ENCODE measurements at regions not wholly inside any gene's neighbourhood (a gene's known extent, or its start where the extent isn't known, plus 50 kb on each side); places are given as distances from the start of the nearest gene placed in this dataset.

DNA sequence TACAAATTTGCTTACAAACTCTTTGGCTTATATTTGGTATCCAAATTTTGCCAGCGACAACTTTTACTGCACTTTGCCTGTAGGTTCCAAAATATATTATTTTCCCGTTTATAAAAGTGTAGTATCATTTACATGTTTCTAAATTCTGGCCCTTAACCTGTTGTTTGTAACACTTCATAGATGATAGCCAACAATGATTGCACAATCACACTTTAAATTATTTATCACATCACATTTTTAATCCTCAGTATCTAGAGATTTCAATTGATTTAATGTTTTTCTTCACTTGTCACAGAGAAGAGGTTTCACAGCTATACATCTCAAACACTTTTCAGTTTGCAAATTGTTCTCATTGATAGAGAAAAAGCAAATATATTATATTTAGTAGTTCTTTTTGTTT, 1151.2 kb upstream of the EYS start:
- TF ChIP-seq POLR2A (IDR thresholded peaks at IDR 0.05; ENCODE audit: low read depth, low read length): no peak
- no peak for TF ChIP-seq POLR2AphosphoS5 (IDR thresholded peaks at IDR 0.05; ENCODE audit: low read depth, low read length)
- TF ChIP-seq SPI1 (IDR thresholded peaks at IDR 0.05; ENCODE audit: low read depth, low read length): no peak
- TF ChIP-seq PAX5 (IDR thresholded peaks at IDR 0.05; ENCODE audit: insufficient read depth, low read length, severe bottlenecking): no peak
- TF ChIP-seq TAF1 (IDR thresholded peaks at IDR 0.05; ENCODE audit: low read depth, low read length): no peak
- no peak for TF ChIP-seq POU2F2 (IDR thresholded peaks at IDR 0.05; ENCODE audit: low read depth, low read length)
- no peak for DNase-seq (ENCODE audit: insufficient read length, low spot score)
- FAIRE-seq: no peak

DNA sequence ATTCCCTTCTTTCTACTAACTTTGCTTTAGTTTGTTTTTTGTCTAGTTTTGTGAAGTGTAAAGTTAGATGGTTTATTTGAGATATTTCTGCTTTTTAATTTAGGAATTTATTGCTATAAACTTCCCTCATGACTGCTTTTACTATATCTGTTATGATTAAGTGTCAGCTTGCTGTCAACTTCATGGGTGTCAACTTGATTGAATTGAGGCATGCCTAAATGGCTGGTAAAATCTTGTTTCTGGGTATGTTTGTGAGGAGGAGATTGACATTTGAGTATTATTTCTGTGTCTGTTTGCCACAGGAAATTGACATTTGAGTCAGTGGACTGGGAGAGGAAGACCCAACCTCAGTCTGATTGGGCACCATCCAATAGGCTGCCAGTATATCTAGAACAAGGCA, 1147.0 kb upstream of the EYS start:
- TF ChIP-seq TAF1 (IDR thresholded peaks at IDR 0.05; ENCODE audit: low read depth, low read length) (no peak), SPI1 (IDR thresholded peaks at IDR 0.05; ENCODE audit: low read depth, low read length) (no peak), POU2F2 (IDR thresholded peaks at IDR 0.05; ENCODE audit: low read depth, low read length) (no peak), POLR2A (IDR thresholded peaks at IDR 0.05; ENCODE audit: low read depth, low read length) (no peak), POLR2AphosphoS5 (IDR thresholded peaks at IDR 0.05; ENCODE audit: low read depth, low read length) (no peak), PAX5 (IDR thresholded peaks at IDR 0.05; ENCODE audit: insufficient read depth, low read length, severe bottlenecking) (no peak)
- FAIRE-seq: no peak
- DNase-seq (ENCODE audit: insufficient read length, low spot score): no peak

DNA sequence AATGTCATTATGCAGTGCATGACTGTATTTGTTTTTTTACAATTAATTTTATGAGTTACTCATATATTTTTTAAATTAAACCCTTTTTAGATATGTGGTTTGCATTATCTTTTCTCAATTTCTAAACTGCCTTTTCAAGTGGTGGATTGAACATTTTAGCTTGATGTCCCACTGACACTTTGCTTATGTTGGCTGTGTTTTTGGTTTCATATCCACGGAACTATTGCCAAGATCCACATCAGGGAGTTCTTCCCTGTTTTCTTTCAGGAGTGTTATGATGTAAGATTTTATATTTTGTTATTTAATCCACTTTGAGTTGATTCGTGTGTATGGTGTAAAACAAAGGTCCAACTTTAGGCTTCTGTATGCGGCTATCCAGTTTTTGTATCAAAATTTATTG, 1144.9 kb upstream of the EYS start:
- FAIRE-seq: no peak
- no peak for DNase-seq (ENCODE audit: insufficient read length, low spot score)
- no peak for TF ChIP-seq PAX5 (IDR thresholded peaks at IDR 0.05; ENCODE audit: insufficient read depth, low read length, severe bottlenecking)
- no peak for TF ChIP-seq TAF1 (IDR thresholded peaks at IDR 0.05; ENCODE audit: low read depth, low read length)
- TF ChIP-seq POLR2A (IDR thresholded peaks at IDR 0.05; ENCODE audit: low read depth, low read length): no peak
- TF ChIP-seq POLR2AphosphoS5 (IDR thresholded peaks at IDR 0.05; ENCODE audit: low read depth, low read length): no peak
- no peak for TF ChIP-seq SPI1 (IDR thresholded peaks at IDR 0.05; ENCODE audit: low read depth, low read length)
- no peak for TF ChIP-seq POU2F2 (IDR thresholded peaks at IDR 0.05; ENCODE audit: low read depth, low read length)

DNA sequence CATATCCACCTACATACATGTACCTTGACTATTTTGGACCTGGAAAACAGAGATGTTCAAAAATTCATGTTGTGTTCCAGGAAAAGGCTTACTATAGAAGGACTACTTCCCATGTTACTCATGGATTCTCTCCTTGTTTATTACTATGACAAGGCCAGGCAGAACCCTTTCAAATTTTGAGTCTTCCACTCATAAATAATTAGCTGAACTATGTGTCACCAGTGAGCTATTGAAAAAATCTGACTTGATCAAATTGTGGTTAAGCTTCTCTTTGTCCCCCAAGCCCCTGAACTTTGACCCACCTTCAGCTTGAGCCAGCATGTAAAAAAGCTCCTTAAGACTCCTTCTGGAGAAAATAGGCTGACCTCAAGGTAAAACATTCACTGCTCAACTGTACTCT, 1142.8 kb upstream of the EYS start:
- DNase-seq (ENCODE audit: insufficient read length, low spot score) (no peak), FAIRE-seq (no peak)
- TF ChIP-seq POLR2AphosphoS5 (IDR thresholded peaks at IDR 0.05; ENCODE audit: low read depth, low read length) (no peak), TAF1 (IDR thresholded peaks at IDR 0.05; ENCODE audit: low read depth, low read length) (no peak), POU2F2 (IDR thresholded peaks at IDR 0.05; ENCODE audit: low read depth, low read length) (no peak), PAX5 (IDR thresholded peaks at IDR 0.05; ENCODE audit: insufficient read depth, low read length, severe bottlenecking) (no peak), SPI1 (IDR thresholded peaks at IDR 0.05; ENCODE audit: low read depth, low read length) (no peak), POLR2A (IDR thresholded peaks at IDR 0.05; ENCODE audit: low read depth, low read length) (no peak)

DNA sequence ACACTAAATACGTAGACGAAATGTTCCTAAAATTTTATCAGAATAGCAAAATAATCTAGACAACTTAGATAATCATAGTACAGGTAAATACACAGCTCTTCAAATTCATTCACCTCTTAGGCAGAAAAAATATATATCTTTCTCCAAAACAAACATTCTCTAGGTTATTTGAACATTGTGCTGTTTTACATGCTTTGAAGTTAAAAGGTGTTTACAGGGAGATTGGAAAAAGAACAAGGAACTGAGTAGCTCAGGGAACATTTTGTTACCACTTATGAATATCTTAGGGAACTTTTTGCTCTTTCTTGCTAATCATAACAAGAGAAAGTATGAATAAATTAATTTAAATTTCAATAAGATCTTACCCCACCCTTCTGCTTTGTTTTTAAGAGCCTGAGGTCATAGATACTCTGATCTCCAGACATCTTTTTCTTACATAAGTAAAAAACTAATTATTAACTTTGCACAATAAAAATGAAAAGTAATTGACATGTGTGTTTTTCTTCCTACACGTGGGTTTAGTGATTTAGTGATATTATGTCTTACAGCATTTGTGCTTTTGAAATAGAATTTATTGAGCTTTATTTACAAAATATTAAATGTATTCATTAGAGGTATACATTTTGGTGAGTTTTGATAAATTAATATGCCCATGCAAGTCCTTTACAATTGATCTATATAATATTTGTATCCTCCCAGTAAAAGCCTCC, 1141.4 kb upstream of the EYS start:
- DNase-seq (ENCODE audit: insufficient read length, low spot score) (no peak), FAIRE-seq (no peak)
- TF ChIP-seq POLR2AphosphoS5 (IDR thresholded peaks at IDR 0.05; ENCODE audit: low read depth, low read length) (no peak), SPI1 (IDR thresholded peaks at IDR 0.05; ENCODE audit: low read depth, low read length) (no peak), PAX5 (IDR thresholded peaks at IDR 0.05; ENCODE audit: insufficient read depth, low read length, severe bottlenecking) (no peak), POLR2A (IDR thresholded peaks at IDR 0.05; ENCODE audit: low read depth, low read length) (no peak), POU2F2 (IDR thresholded peaks at IDR 0.05; ENCODE audit: low read depth, low read length) (no peak), TAF1 (IDR thresholded peaks at IDR 0.05; ENCODE audit: low read depth, low read length) (no peak)

DNA sequence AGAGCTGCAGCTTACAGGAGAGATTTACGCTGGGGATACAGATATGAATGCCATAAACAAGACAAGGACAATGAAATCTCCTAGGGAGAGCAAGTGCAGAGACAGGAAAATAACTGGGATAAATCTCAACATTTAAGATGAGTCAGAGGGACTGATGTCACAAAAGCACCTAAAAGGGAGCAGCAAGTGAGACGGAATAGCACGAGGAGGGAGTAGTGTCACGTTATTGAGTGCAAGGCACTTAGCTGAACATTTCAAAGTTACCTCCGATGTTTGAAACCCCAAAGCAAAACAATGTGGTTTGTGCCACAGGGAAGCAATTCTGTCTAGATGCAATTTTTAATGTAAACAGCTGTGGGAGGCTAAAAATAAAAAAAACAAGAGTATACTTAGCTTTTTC, 1131.7 kb upstream of the EYS start:
- TF ChIP-seq POLR2AphosphoS5 (IDR thresholded peaks at IDR 0.05; ENCODE audit: low read depth, low read length) (no peak), POU2F2 (IDR thresholded peaks at IDR 0.05; ENCODE audit: low read depth, low read length) (no peak), PAX5 (IDR thresholded peaks at IDR 0.05; ENCODE audit: insufficient read depth, low read length, severe bottlenecking) (no peak), TAF1 (IDR thresholded peaks at IDR 0.05; ENCODE audit: low read depth, low read length) (no peak), SPI1 (IDR thresholded peaks at IDR 0.05; ENCODE audit: low read depth, low read length) (no peak), POLR2A (IDR thresholded peaks at IDR 0.05; ENCODE audit: low read depth, low read length) (no peak)
- FAIRE-seq (no peak), DNase-seq (ENCODE audit: insufficient read length, low spot score) (no peak)

DNA sequence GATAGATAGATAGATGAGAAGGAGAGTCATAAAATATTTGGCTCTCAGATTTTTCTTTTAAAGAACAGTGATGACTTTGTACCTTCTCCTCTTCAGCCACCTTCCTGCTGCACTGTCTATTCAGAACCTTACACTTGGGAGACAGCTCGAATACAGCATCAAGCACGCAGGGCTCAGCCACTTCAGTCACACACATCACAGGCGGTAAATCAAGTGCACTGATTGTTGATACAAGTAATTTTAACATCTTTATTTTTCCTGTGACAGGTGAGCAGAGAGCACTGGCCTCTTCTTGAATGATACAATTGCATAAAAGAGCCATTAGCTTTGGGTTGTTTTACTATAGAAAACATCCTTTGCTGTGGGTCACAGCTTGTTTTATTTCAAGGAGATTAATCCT, 1118.5 kb upstream of the EYS start:
- no peak for DNase-seq (ENCODE audit: insufficient read length, low spot score)
- TF ChIP-seq POLR2AphosphoS5 (IDR thresholded peaks at IDR 0.05; ENCODE audit: low read depth, low read length) (no peak), POU2F2 (IDR thresholded peaks at IDR 0.05; ENCODE audit: low read depth, low read length) (no peak), TAF1 (IDR thresholded peaks at IDR 0.05; ENCODE audit: low read depth, low read length) (no peak)
- no peak for FAIRE-seq

DNA sequence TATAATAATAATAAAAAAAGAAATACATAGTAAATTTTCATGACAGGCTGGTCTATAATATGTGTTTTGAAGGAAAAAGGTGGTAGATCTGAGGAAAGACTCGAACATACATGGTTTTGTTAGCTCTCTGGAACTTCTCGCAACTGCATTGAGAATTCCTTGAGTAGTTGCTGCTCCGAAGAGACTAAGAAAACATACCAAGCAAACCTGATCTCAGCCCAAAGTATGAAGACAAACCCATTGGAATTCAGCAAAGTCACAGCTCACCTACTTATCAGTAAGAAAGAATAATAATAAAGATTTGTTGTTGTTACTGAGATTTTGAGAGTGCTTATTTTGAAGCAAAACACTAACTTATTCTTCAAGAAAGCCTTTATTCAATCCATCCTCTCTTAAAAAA, 1107.1 kb upstream of the EYS start:
- TF ChIP-seq TAF1 (IDR thresholded peaks at IDR 0.05; ENCODE audit: low read depth, low read length) (no peak), SPI1 (IDR thresholded peaks at IDR 0.05; ENCODE audit: low read depth, low read length) (no peak), POLR2AphosphoS5 (IDR thresholded peaks at IDR 0.05; ENCODE audit: low read depth, low read length) (no peak), POU2F2 (IDR thresholded peaks at IDR 0.05; ENCODE audit: low read depth, low read length) (no peak), PAX5 (IDR thresholded peaks at IDR 0.05; ENCODE audit: insufficient read depth, low read length, severe bottlenecking) (no peak), POLR2A (IDR thresholded peaks at IDR 0.05; ENCODE audit: low read depth, low read length) (no peak)
- DNase-seq (ENCODE audit: insufficient read length, low spot score): no peak
- no peak for FAIRE-seq

DNA sequence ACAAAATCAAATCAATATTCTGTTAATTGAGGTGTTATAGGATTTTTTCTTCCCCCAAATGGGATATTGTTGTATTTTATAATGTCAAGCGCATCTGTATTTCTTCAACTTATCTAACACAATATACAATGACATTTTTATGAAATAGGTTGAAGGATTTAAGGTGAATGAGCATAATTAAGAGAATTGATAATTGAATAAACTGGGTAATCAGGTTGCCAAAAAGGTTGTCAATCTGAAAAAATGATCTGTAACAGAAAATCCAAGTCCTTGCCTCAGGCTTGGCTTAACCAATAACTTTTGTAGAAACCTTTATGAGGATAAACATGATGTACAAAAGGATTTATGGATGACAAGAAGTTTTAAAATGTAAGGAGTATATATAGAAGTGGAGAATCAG, 1101.7 kb upstream of the EYS start:
- no peak for FAIRE-seq
- no peak for DNase-seq (ENCODE audit: insufficient read length, low spot score)
- no peak for TF ChIP-seq POU2F2 (IDR thresholded peaks at IDR 0.05; ENCODE audit: low read depth, low read length)
- TF ChIP-seq SPI1 (IDR thresholded peaks at IDR 0.05; ENCODE audit: low read depth, low read length): no peak
- TF ChIP-seq TAF1 (IDR thresholded peaks at IDR 0.05; ENCODE audit: low read depth, low read length): no peak
- TF ChIP-seq POLR2AphosphoS5 (IDR thresholded peaks at IDR 0.05; ENCODE audit: low read depth, low read length): no peak
- TF ChIP-seq PAX5 (IDR thresholded peaks at IDR 0.05; ENCODE audit: insufficient read depth, low read length, severe bottlenecking): no peak
- TF ChIP-seq POLR2A (IDR thresholded peaks at IDR 0.05; ENCODE audit: low read depth, low read length): no peak

DNA sequence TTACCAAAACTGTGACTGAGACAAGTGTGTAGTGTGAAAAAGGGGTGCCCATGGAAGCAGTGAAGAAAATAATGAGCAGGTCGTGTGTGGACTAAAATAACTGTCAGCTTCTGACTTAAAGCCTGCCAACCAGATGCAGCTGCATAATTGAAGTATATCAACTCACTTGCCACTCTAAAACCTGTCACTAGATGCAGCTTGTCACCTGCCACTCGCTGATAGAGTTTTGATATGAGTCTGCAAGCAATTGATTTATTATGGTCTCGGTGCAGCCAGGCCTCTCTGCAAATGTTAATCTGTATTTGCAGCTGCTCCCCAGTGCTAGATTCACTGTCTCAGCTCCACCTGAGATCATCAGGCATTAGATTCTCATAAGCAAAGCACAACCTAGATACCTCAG, 1090.0 kb upstream of the EYS start:
- FAIRE-seq: no peak
- no peak for DNase-seq (ENCODE audit: insufficient read length, low spot score)
- TF ChIP-seq TAF1 (IDR thresholded peaks at IDR 0.05; ENCODE audit: low read depth, low read length) (no peak), POLR2A (IDR thresholded peaks at IDR 0.05; ENCODE audit: low read depth, low read length) (no peak), SPI1 (IDR thresholded peaks at IDR 0.05; ENCODE audit: low read depth, low read length) (no peak), PAX5 (IDR thresholded peaks at IDR 0.05; ENCODE audit: insufficient read depth, low read length, severe bottlenecking) (no peak), POU2F2 (IDR thresholded peaks at IDR 0.05; ENCODE audit: low read depth, low read length) (no peak), POLR2AphosphoS5 (IDR thresholded peaks at IDR 0.05; ENCODE audit: low read depth, low read length) (no peak)

Measured in GM12891 (cell line).